ENCODE measurements at regions not wholly inside any gene's neighbourhood (a gene's known extent, or its start where the extent isn't known, plus 50 kb on each side); places are given as distances from the start of the nearest gene placed in this dataset.

GRCh38 chr9:19614294-19614693 lies 174.5 kb downstream of the SLC24A2 start:
- RAD21 ChIA-PET (ENCODE audit: unreplicated experiment): no interaction called here
- Histone ChIP-seq H3K27me3 (replicated peaks in 1 of 2; ENCODE audit: control insufficient read depth in 2 of 2, insufficient read depth in 2 of 2, low read length in 1 of 2) (no peaks in the 10 kb centered on the region; a peak in 1 of 4 replicates), H3K79me2 (ENCODE audit: control insufficient read depth, insufficient read depth, low read length) (no peaks in the 10 kb centered on the region), H3K4me2 (ENCODE audit: control insufficient read depth, insufficient read depth) (no peak overlapping the region), H3K4me1 (ENCODE audit: control insufficient read depth, insufficient read depth, low read length) (no peaks in the 10 kb centered on the region), H3K27ac (ENCODE audit: control insufficient read depth, insufficient read depth) (no peak overlapping the region), H2AFZ (ENCODE audit: control insufficient read depth, low read depth, low read length) (no peak overlapping the region), H3K9ac (ENCODE audit: control insufficient read depth, insufficient read depth, low read length) (no peak overlapping the region), H3K9me3 (replicated peaks; ENCODE audit: control insufficient read depth, insufficient read depth, low read length) (no peaks in the 10 kb centered on the region), H3K36me3 (ENCODE audit: control insufficient read depth in 2 of 2, insufficient read depth in 2 of 2, low read length in 1 of 2) (no peaks in the 10 kb centered on the region), H3K4me3 (no peak overlapping the region), H4K20me1 (ENCODE audit: control insufficient read depth, insufficient read depth) (no peaks in the 10 kb centered on the region)
- FAIRE-seq: no peak
- CTCF ChIA-PET: no interaction called here
- POLR2A ChIA-PET: no interaction called here
- intact Hi-C loops (cut with micrococcal nuclease; ENCODE audit: unreplicated experiment): no loop called here
- ATAC-seq: no peak
- BruUV-seq (replicated peaks): no TSS peak
- SMC1A ChIA-PET (ENCODE audit: uncharacterized antibody, unreplicated experiment): no interaction called here
- in situ Hi-C loops (cut with MboI): no loop called here
- TF ChIP-seq MEF2B (IDR thresholded peaks at IDR 0.05; ENCODE audit: partially characterized antibody, poor library complexity, severe bottlenecking): no peak
- TF ChIP-seq CTCF (IDR thresholded peaks at IDR 0.05 in 2 of 3, conservative IDR thresholded peaks at IDR 0.05 in 1 of 3; ENCODE audit: control insufficient read depth in 2 of 3, extremely low read depth in 1 of 3, insufficient read depth in 1 of 3, low read depth in 3 of 3, low read length in 3 of 3): no peak
- no peak for DNase-seq (ENCODE audit: low read depth, low spot score)

GRCh38 chr9:19600538-19600937 lies 188.3 kb downstream of the SLC24A2 start:
- Histone ChIP-seq H3K4me1 (ENCODE audit: control insufficient read depth, insufficient read depth, low read length) (no peaks in the 10 kb centered on the region), H4K20me1 (ENCODE audit: control insufficient read depth, insufficient read depth) (no peaks in the 10 kb centered on the region), H2AFZ (ENCODE audit: control insufficient read depth, low read depth, low read length) (no peak overlapping the region), H3K27ac (ENCODE audit: control insufficient read depth, insufficient read depth) (no peak overlapping the region), H3K9me3 (replicated peaks; ENCODE audit: control insufficient read depth, insufficient read depth, low read length) (no peaks in the 10 kb centered on the region), H3K9ac (ENCODE audit: control insufficient read depth, insufficient read depth, low read length) (no peak overlapping the region), H3K79me2 (ENCODE audit: control insufficient read depth, insufficient read depth, low read length) (no peaks in the 10 kb centered on the region), H3K4me2 (ENCODE audit: control insufficient read depth, insufficient read depth) (no peak overlapping the region), H3K36me3 (ENCODE audit: control insufficient read depth in 2 of 2, insufficient read depth in 2 of 2, low read length in 1 of 2) (no peaks in the 10 kb centered on the region), H3K4me3 (no peak overlapping the region), H3K27me3 (replicated peaks in 1 of 2; ENCODE audit: control insufficient read depth in 2 of 2, insufficient read depth in 2 of 2, low read length in 1 of 2) (no peaks in the 10 kb centered on the region)
- TF ChIP-seq DPF2 (IDR thresholded peaks at IDR 0.05): no peak
- RAD21 ChIA-PET (ENCODE audit: unreplicated experiment): no interaction called here
- CTCF ChIA-PET: no interaction called here
- in situ Hi-C loops (cut with MboI): no loop called here
- intact Hi-C loops (cut with micrococcal nuclease; ENCODE audit: unreplicated experiment): no loop called here
- FAIRE-seq: no peak
- SMC1A ChIA-PET (ENCODE audit: uncharacterized antibody, unreplicated experiment): no interaction called here
- POLR2A ChIA-PET: no interaction called here
- BruUV-seq (replicated peaks): no TSS peak
- ATAC-seq: no peak
- WGBS (ENCODE audit: insufficient coverage, insufficient replicate concordance, low lambda C conversion rate, missing lambda C conversion rate): 8% methylated on average over 2 of the region's 2 CpGs
- DNase-seq (ENCODE audit: low read depth, low spot score): no peak
